HG03565 (cell line): ENCODE measurements at regions not wholly inside any gene's neighbourhood (a gene's known extent, or its start where the extent isn't known, plus 50 kb on each side); places are given as distances from the start of the nearest gene placed in this dataset.

Experiments used
- ATAC-seq: cut with Tn5 transposase; IDR thresholded peaks from one replicate; pipeline ENCODE4 v1.9.1; 2021; ENCODE audit warnings: mild to moderate bottlenecking, moderate library complexity; ENCODE audit not compliant: unreplicated experiment

DNA sequence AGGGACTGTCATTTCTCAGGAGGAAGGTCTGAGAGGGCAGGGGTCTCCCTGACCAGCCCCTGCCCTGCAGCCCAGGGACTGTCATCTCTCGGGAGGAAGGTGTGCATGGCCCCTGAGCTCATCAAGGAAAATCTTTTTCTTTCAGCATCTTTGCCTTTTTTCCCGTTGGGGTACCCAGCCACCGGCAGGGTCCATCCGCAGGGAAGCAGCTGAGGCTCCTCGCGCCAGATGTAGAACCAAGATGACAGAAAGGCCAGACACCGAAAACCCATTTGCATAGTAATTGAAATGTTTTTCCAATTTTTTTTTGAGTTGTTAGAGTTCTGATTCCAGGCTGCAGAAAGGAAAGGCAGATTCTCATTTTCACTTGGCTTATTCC is 613.9 kb downstream of the TBC1D22A start:
- ATAC-seq = no peak

DNA sequence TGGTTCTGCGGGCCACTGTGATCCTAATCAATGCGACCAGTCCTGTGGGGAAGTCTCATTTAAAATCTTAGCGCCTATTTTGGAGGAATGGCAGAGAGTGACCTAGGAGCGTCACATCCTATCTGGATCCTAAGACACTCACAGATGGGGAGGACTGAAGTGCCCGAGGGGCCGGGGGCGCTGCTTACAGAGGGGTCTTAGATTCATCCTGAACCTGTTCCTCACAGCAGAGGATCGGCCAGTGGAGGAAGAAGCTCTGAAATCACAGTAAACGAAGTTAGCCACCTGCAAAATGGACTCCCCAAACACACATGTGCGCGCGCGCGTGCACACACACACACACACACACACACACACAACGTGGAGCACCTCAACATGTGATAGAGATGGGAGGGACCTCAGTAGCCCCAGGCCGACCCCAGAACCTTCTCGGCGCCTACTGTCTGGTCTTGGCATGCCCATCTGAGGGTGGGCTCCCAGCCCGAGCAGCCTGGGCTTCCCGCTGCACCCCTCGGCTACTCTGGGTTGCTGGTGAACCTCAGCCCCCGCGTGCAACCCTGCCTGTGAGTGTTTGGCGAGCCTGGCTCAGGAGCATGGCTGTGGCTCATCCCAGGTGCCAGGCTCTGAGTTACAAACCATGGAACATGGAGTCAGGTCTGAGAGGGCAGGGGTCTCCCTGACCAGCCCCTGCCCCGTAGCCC is 613.3 kb downstream of the TBC1D22A start:
- ATAC-seq = no peak

DNA sequence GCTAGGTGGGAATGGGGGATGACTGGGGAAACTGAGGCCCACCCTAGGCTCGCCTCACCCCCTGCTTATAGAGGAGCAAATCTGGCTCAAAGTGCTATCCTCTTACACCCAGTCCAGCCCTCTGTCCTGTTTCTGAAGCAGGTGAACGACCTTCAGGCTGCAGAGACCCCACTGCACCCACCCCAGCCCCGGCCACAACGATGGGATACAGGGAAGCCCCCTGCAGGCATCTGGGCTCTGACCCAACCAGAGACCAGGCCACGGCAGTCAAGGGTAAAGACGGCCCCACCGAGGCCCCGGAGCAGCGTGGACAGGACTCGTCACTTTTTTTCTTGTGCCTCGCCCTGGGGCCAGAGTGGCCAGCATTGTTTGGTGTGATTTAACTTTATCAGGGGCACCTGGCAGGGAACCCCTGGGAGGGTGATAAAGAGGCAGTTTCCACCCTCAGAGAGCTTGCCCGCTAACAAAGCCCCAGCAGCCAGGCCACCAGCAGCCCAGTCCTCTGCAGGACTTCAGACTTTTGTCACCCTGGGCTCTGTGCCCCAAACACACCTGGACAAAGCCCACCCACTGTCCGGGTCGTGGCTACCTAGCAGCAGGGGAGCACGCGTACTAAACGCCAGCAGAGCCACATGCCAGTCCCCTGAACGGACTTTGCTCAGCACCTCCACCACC is 612.6 kb downstream of the TBC1D22A start:
- no peak for ATAC-seq

GRCh38 chr22:47374273-47374771 is 611.9 kb downstream of the TBC1D22A start:
- no peak for ATAC-seq

- ATAC-seq = no peak
Measured at GRCh38 chr22:47373648-47374272, 611.3 kb downstream of the TBC1D22A start.

- no peak for ATAC-seq
Measured at GRCh38 chr22:47372596-47373385, 610.3 kb downstream of the TBC1D22A start.

GRCh38 chr22:47372111-47372581 is 609.7 kb downstream of the TBC1D22A start:
- no peak for ATAC-seq

DNA sequence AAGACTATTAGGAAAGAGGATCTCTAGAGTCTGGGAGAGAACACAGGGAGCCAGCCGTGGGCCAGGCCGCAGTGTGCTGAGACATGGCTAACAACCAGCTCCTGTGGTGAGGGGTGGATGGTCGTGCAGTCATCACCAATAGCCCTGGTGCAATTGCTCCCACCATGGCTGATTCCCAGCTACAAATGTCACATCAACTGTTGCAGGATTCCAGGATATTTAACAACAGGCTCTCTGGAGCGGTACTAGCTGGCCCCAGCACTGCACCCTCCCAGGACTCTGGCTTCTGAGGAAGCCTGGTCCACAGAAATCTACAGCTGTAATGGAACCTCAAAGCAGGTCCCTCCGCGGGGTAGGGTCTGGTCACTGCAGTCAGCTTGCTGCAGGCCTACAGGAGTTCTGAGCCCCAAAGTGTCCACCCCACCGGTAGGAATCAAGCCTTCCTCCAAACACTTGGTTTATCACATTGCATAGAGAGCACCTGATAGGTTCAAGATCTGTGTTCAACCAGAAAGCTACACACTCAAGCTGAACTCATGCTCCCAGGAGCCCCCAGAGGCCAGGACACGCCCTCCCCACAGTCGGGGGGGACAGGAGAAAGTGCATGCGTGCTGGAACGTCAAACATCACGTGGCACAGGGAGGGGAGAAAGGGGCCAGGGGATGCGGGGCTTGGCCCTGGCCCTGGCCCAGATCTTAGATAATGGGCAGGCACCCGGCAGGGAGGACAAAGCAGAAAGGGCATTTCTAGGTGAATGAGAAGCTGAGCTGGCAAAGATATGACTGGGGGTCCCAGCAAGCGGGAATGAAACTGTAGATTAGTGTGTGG is 609.0 kb downstream of the TBC1D22A start:
- ATAC-seq = no peak

- ATAC-seq = no peak
Measured at GRCh38 chr22:47370448-47371262, 608.2 kb downstream of the TBC1D22A start.

DNA sequence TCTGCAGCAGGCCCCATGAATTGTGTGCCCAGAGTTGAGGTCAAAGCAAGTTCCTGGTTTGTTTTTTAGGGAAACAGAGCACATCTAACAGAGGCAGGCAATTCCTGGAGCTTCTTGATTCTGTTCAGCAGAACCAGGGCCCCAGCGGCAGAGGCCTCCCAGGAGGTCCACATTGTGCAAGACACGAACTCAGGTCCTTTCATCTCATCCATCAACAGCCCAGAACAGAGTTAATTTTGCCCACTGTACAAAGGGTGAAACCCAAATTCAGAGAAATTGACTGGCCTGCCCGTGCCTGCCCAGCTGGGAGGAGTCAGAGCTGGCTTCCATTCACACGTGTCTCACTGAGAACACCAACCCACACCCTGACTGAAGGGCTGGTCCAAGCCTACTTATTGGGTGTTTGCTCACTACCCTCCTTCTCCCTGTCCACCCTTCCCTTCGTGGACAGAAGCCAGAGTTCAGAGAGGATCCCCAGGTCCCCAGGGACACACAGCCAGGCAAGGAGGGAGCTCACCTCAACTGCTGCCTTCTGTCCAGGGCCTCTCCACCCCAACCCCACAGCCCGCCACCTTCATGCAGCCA is 607.1 kb downstream of the TBC1D22A start:
- no peak for ATAC-seq

DNA sequence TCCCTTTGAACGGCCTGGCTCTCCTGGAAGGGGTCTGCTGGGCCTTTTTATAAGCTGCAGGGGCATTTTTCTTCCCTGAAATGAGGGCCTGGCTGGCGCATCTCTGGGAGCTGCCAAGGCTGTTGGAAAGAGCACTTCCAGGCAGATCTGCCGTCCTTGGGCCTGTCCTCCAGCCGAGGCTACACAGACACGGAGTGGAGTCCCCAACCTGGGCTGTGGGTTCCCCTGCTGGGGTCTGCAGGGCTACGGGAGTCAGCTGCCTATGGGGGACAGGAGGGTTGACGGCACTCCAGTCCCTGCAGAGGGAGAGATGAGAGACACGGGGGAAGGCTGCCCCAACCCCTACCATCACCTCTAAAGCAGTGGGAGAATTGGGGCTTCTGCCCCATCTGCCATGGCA is 606.6 kb downstream of the TBC1D22A start:
- no peak for ATAC-seq

GRCh38 chr22:47367993-47368945 is 605.8 kb downstream of the TBC1D22A start:
- no peak for ATAC-seq

DNA sequence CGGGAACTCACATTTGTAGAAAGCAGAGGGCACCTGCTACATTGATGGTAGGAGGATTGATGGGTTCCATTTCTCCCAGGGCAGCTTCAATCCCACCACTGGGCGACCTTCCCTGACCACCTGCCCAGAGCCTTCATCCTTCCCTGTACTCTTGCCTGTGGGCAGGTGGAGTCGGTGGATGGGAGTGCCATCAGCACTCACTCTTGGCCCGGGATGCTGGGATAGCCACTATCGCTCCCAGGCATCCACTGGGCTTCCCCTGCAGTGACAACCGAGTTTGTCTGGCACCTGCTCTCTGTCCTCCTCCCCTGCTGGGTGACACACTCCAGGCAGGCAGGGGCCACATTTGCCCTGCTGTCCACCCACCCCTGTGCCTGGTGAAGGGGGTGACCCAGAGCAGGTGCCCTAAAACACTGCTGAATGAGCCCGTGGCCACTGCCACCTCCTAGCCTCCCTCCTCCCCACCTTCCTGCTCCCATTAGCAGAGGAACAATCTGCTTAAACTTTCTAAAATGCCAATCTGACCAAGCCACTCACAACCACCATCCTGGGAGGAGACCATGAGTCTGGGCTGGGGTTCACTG is 604.7 kb downstream of the TBC1D22A start:
- no peak for ATAC-seq

DNA sequence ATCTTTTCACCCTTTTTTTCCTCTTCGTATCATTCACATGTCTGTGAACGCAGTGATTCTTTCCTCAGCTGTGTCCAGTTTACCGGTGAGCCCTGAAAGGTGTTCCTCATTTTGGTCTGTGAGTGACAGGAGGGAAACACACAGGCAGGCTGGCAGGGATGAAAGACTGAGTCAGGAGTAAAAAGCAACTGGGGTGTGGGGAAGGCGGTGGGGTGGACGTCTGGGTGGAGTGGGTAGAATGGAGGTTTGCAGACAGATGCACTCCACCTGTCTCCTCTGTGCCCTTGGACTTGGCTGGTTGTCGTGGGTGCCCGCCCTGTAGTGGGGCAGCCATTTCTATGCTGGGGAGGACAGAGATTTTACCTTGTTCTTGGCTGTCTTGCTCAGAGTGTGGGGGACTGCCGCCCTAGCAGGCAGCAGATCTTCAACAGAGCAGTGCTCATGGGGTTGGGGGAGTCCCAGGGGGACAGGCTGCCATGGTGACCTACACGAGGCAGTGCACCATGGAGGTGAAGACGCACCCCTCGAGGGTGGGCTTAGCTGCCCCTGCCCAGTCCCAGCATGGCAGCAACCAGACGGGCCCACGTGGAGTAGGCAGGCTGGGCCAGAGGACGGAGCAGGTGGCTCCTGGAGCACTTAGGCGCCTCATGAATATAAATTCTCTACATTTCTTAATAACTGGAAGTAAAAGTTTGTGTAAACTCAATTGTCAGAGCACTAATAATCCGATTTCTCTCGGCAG is 603.7 kb downstream of the TBC1D22A start:
- no peak for ATAC-seq

- no peak for ATAC-seq
Measured at GRCh38 chr22:47361247-47361646, 598.8 kb downstream of the TBC1D22A start.

DNA sequence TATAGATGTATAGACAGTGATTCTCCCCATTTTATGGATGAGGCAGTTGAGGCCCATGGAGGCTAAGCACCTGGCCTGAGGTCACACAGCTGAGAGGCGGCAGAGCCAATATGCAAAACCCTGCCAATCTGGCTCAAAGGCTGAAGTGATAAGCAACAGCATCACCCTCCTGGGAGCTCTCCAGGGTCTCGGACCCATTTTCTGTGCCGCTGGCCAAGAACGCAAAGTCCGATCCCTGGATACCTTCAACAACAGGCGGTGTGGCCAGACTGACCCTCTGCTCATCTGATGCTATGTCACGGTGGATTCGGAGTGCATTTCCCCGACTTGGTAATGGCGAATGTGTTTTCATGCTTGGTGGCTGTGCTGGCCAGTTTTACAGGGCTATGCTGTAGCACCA is 595.0 kb downstream of the TBC1D22A start:
- ATAC-seq = no peak

GRCh38 chr22:47357086-47357485 is 594.6 kb downstream of the TBC1D22A start:
- ATAC-seq = no peak
